Urothelium cell line (cell line): ENCODE measurements at regions not wholly inside any gene's neighbourhood (a gene's known extent, or its start where the extent isn't known, plus 50 kb on each side); places are given as distances from the start of the nearest gene placed in this dataset.

Experiments used
- DNase-seq: peaks from one replicate; pipeline ENCODE4 v3.0.0; 2011; ENCODE audit warnings: low spot score, mixed read lengths
- FAIRE-seq: peaks from 2 replicates; lab custom pipeline; 2011; peaks lifted over from hg19 to GRCh38; lab: Jason Lieb, UNC

DNA sequence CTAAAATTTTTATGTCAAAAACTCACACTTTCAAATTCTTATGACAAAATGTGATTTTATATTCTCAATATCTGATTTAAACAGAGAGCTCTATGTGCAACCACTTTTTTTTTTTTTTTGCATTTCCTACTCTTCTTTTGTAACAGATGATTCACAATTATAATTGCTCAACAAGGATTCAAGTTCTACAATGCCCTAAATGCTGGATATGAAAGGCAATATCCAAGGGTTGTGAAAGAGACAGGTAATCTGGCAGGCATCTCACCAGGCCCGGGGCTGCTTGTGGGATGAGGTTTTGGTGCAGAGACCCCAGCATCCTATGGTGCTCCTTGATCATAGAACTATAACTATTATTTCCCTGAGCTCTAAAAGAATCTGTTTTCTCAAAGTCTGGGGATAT, 363.6 kb upstream of the NBEA start:
- no peak for FAIRE-seq
- no peak for DNase-seq

DNA sequence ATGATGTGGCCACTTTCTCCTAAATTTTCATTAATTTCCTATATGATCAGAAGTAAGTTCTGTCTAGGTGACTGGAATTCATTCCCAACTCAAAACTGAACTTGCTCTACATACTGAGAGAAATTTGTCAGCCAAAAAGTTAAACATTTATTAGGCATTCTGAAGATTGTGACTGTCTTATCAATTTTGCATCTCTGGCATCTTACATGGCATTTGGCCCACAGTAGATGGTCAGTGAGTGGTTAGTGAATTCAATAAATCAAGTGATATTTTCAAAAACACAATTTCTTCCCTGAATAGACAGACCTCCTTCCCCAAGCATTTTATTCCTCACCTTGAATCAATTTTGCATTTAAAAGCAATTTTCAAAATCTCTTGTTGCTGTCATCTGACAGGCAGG, 363.2 kb upstream of the NBEA start:
- DNase-seq, result no peak
- FAIRE-seq, result no peak

DNA sequence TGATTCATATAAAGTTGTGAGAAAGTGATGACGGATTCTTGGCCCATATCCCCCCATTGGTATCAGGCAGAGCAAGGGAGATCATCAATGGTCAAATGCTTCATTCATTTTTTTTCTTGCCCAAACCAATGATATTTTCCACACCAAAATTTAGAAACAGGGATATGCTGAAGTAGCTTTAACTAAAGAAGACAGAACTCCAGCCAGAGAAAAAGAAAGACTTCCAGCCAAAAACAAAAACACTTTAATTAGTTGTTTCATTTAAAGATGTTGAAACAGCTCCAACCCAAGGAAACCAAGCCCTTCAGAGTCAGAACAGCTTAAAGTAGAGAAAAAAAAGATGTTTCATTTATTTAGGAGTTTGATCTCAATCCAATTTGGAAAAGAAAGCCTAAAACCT, 358.9 kb upstream of the NBEA start:
- DNase-seq (no peak), FAIRE-seq (no peak)

DNA sequence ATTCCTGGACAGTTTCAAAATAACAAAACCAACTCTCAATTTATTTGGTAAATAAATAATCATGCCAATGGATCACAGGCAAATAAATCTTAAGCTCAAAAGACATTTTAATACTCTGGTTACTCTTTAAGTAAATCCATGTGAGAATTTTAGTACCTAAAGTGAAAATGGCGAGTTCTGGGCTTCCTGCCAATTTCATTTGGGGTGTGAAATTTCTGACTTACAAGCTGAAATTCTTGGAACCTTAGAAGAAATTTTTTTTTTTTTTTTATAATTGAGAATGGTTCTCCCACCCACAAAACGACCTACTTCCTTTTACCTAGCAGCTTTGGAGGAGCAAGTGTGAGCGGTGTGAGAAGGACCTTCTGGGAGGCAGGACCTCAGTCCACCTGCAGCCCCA, 354.5 kb upstream of the NBEA start:
- DNase-seq (no peak), FAIRE-seq (no peak)

GRCh38 chr13:34588362-34588761, 353.7 kb upstream of the NBEA start:
- no peak for FAIRE-seq
- DNase-seq, result no peak

DNA sequence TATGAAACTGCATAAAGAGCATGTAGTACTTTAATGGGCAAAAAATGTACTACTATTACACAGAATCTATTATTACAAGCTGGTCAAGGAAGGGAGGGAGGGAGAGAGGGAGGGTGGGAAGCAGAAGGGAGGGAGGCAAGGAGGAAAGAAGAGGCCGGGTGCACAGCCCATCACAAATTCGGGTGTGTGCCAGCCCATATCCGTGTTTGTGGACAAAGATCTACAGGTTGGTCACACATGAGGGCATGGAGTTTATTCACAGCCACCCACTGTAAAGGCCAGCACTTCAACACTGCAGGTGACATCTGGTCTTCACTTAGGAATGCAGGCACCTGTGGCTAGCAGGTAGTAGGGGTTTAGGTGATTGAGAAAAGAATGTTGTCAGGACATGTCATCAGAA, 352.5 kb upstream of the NBEA start:
- no peak for DNase-seq
- FAIRE-seq, result no peak

GRCh38 chr13:34591129-34591528, 350.9 kb upstream of the NBEA start:
- DNase-seq (no peak), FAIRE-seq (no peak)

GRCh38 chr13:34591900-34592529, 350.1 kb upstream of the NBEA start:
- DNase-seq (no peak), FAIRE-seq (no peak)

DNA sequence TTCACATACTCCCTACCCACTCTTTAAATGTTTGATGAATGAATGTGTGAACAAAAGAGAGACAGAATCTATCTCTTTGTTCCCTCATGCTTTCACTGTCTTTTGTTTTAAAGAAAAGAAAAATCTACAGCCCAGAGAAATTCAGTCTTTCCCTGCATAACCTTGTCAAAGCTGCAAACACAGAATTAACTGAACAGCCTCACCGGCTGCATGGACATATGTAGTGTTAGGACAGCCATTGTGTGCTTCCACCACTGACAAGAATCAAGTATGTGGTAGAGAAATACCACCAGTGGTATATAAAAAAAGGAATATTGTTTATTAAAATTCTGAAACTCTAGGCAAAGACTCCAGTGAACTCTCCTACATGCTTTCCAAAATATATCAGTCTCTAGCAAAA, 348.4 kb upstream of the NBEA start:
- DNase-seq (no peak), FAIRE-seq (no peak)

DNA sequence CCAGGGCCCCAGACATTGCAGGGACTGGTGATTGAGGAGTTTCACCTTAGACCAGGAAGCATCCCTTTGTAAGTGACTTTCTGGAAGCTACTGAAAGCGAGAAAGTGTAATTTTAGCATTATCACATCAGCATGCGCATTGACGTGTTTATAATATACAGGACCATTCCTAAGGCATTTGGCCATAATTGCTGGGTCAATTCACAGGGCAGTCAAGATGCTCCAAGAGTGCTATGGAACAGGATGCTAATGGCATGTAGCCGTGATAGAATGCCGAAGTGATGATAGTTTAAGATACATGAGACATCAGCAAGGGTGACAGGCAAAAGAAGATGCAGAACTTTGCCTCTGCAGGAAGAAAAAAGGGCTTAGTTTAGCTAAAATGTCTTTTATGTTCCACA, 347.6 kb upstream of the NBEA start:
- no peak for DNase-seq
- no peak for FAIRE-seq

DNA sequence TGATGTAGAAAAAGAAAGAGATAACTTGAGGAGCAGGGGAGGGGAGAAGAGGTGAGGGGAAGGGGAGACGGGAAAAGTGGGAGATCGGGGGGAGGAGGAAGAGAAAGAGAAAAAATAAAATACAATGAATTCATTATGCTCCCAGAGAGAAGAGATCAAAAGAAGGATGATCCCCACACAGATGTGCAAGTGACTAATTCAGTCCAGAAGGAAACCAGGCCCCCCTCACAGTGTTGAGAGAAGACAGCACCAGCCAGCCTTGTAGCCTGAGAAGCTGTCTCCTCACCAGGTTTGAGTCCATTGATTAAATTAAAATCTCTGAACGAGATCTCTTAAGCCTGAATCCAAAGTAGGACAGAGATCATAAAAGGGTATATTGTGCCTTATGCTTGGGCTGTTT, 333.7 kb upstream of the NBEA start:
- DNase-seq, result no peak
- no peak for FAIRE-seq

- DNase-seq (no peak), FAIRE-seq (no peak)
These were observed 330.4 kb upstream of the NBEA start for GRCh38 chr13:34611671-34612070.

DNA sequence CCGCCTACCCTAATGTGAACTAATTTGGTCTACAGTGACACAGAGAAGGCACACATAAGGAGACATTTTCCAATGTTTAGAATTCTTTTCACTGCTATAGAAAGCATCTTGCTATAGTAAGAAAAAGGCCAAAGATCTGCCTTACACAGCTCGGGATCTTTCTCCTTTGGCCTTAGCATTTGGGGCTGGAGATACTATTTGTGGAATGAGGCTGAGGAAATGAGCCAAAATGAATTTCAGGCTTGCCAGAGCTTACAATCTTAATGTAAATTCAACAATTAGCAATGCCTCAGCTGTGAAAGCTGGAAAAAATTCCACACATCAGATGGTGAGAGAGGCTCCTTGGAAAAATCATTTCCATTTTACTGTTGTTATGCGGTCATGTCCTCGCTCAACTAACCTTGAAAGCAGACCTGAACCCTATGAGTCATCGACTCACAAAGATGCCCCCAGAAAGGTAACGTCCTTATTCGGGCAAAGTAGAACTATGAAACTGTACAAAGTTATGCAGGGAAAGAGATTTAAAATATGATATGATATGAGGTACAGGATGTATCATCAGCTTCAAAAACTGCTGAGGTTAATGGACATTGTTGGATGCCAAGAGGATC, 324.5 kb upstream of the NBEA start:
- DNase-seq, result no peak
- no peak for FAIRE-seq

GRCh38 chr13:34618654-34619053, 323.4 kb upstream of the NBEA start:
- FAIRE-seq, result no peak
- no peak for DNase-seq

DNA sequence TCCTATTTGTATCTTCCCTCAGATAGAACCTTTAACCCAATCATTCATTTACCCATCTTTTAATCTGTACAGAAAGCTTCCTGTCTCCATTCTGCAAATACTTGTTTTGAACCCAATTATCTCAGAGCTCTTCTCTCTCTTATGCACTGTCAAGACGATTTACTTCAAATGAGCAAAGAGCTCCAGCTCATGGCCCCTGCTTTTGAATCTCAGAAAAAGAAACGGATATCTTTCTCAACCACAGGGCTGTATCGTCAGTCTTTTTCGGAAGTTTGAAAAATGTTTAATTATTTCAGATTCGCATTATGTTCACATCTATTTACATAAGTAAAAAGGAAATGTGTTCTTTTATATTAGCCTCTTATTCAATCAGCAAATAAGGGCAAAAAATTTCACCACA, 322.7 kb upstream of the NBEA start:
- FAIRE-seq, result no peak
- DNase-seq, result no peak

GRCh38 chr13:34620074-34620850, 321.8 kb upstream of the NBEA start:
- FAIRE-seq, result no peak
- DNase-seq, result no peak

- no peak for FAIRE-seq
- no peak for DNase-seq
These were observed 321.2 kb upstream of the NBEA start for GRCh38 chr13:34620862-34621261.

GRCh38 chr13:34623331-34623730, 318.7 kb upstream of the NBEA start:
- FAIRE-seq (no peak), DNase-seq (no peak)

DNA sequence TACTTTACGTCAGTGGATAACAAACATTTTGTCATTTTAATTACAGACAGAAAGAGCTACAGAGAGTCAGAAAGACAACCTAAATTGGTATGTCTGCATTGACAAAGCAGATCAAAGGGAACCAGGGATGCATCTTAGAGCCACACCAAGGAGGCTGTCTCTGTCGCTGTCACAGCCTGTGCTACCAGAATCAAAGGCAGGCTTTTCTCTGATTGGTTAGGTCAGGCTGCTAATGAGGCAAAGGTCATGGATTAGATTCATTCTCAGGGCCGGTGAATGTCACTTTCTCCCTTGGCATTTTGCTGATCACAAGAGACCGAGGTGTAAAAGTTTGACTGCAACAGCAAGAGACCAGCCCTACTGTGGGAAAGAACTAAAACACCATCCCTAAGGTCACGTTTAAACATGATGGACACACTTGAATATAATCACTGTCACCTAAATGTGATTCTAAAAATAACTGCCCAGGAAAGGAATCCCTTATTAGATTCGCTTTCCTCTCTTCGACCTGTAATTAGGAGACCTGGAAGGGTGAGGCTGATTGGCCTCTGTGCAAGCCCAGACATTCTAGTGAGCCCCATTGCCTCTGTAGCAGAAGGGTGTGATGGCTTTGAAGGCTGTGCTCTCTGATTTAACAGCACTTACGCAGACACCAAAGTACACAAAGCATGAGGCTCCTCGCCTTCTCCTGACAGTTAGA, 314.4 kb upstream of the NBEA start:
- no peak for FAIRE-seq
- no peak for DNase-seq

DNA sequence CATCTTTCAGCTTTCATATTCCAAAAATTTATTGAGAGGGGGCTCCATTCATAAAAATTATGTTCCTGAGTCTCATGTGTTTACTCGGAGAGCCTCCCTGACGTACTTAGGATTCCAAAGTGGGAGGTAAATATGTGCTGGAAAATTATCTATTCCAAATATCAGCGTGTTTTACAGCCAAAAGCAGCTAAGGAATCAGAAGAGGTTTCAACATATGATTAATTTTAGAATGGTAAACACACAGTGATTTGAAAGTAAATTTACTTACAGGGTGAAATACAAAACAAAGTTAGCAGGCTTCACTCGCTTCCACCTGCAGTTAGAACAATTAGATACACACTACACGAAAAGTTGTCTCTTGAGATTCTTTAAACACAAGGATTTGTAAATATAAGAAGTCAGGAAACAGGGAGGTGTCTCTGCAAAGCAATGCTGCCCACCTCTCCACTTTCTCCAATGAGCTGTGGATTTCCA, 313.8 kb upstream of the NBEA start:
- DNase-seq (no peak), FAIRE-seq (no peak)

GRCh38 chr13:34634448-34634847, 307.6 kb upstream of the NBEA start:
- FAIRE-seq (no peak), DNase-seq (no peak)

DNA sequence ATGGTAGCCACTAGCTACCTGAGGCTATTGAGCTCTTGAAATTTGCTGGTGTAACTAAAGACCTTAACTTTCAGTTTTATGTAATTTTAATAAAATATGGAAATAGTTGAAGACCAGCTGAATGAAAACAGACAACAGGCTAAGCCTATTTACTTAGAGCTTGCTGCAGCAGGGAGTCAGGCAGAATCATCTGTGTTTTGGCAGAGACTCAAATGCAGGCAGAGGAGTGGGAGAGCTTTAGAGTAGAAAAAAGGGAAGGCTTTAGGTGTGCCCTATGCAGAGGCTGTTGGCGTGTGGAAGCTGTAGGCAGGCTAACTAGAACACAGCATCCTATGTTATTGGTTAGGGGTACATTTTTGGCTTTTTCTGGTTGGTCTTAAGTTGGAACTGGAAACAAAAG, 304.9 kb upstream of the NBEA start:
- DNase-seq (no peak), FAIRE-seq (no peak)
